ENCODE measurements at regions not wholly inside any gene's neighbourhood (a gene's known extent, or its start where the extent isn't known, plus 50 kb on each side); places are given as distances from the start of the nearest gene placed in this dataset.

- no peaks in the 10 kb centered on the region for H3K4me1 Mint-ChIP-seq (ENCODE audit: low read depth, unreplicated experiment)
- DNase-seq, result no peak
- H3K9me3 Mint-ChIP-seq (ENCODE audit: low read depth, unreplicated experiment), result no peaks in the 10 kb centered on the region
- CTCF ChIA-PET, result no interaction called here
- peaks cover 79% of the 10 kb centered on the region for H3K27me3 Mint-ChIP-seq (ENCODE audit: unreplicated experiment)
- no peak overlapping the region for H3K27ac Mint-ChIP-seq (ENCODE audit: unreplicated experiment)
- TF ChIP-seq CTCF (IDR thresholded peaks at IDR 0.05; ENCODE audit: unreplicated experiment), result no peak
- BruUV-seq (replicated peaks), result no TSS peak
- intact Hi-C loops (cut with micrococcal nuclease; ENCODE audit: unreplicated experiment), result no loop called here
- no peak overlapping the region for H3K4me3 Mint-ChIP-seq (ENCODE audit: low read depth, unreplicated experiment)
- no peaks in the 10 kb centered on the region for H3K36me3 Mint-ChIP-seq (ENCODE audit: insufficient read depth, unreplicated experiment)
Measured at GRCh38 chr22:22037740-22038139, 55.2 kb upstream of the TOP3B start.

GRCh38 chr22:22037229-22037628 is 54.6 kb upstream of the TOP3B start:
- H3K27me3 Mint-ChIP-seq (ENCODE audit: unreplicated experiment), result peaks cover 81% of the 10 kb centered on the region
- CTCF ChIA-PET, result no interaction called here
- intact Hi-C loops (cut with micrococcal nuclease; ENCODE audit: unreplicated experiment), result no loop called here
- DNase-seq, result no peak
- H3K4me1 Mint-ChIP-seq (ENCODE audit: low read depth, unreplicated experiment), result no peaks in the 10 kb centered on the region
- no peaks in the 10 kb centered on the region for H3K36me3 Mint-ChIP-seq (ENCODE audit: insufficient read depth, unreplicated experiment)
- no peak overlapping the region for H3K4me3 Mint-ChIP-seq (ENCODE audit: low read depth, unreplicated experiment)
- H3K9me3 Mint-ChIP-seq (ENCODE audit: low read depth, unreplicated experiment), result no peaks in the 10 kb centered on the region
- no peak overlapping the region for H3K27ac Mint-ChIP-seq (ENCODE audit: unreplicated experiment)
- no peak for TF ChIP-seq CTCF (IDR thresholded peaks at IDR 0.05; ENCODE audit: unreplicated experiment)
- BruUV-seq (replicated peaks), result no TSS peak

- Mint-ChIP-seq H3K4me1 (ENCODE audit: low read depth, unreplicated experiment) (no peaks in the 10 kb centered on the region), H3K4me3 (ENCODE audit: low read depth, unreplicated experiment) (no peak overlapping the region), H3K27me3 (ENCODE audit: unreplicated experiment) (peaks cover 81% of the 10 kb centered on the region), H3K36me3 (ENCODE audit: insufficient read depth, unreplicated experiment) (no peaks in the 10 kb centered on the region), H3K9me3 (ENCODE audit: low read depth, unreplicated experiment) (no peaks in the 10 kb centered on the region), H3K27ac (ENCODE audit: unreplicated experiment) (no peak overlapping the region)
- CTCF ChIA-PET, result no interaction called here
- TF ChIP-seq CTCF (IDR thresholded peaks at IDR 0.05; ENCODE audit: unreplicated experiment), result no peak
- BruUV-seq (replicated peaks), result no TSS peak
- intact Hi-C loops (cut with micrococcal nuclease; ENCODE audit: unreplicated experiment), result no loop called here
- no peak for DNase-seq
Measured at GRCh38 chr22:22036588-22036987, 54.0 kb upstream of the TOP3B start.

GRCh38 chr22:22035771-22036314 is 53.3 kb upstream of the TOP3B start:
- intact Hi-C loops (cut with micrococcal nuclease; ENCODE audit: unreplicated experiment), result no loop called here
- CTCF ChIA-PET, result no interaction called here
- no peaks in the 10 kb centered on the region for H3K9me3 Mint-ChIP-seq (ENCODE audit: low read depth, unreplicated experiment)
- no peaks in the 10 kb centered on the region for H3K36me3 Mint-ChIP-seq (ENCODE audit: insufficient read depth, unreplicated experiment)
- H3K27ac Mint-ChIP-seq (ENCODE audit: unreplicated experiment), result no peak overlapping the region
- DNase-seq, result no peak
- H3K27me3 Mint-ChIP-seq (ENCODE audit: unreplicated experiment), result peaks cover 83% of the 10 kb centered on the region
- no peak for TF ChIP-seq CTCF (IDR thresholded peaks at IDR 0.05; ENCODE audit: unreplicated experiment)
- H3K4me1 Mint-ChIP-seq (ENCODE audit: low read depth, unreplicated experiment), result no peaks in the 10 kb centered on the region
- H3K4me3 Mint-ChIP-seq (ENCODE audit: low read depth, unreplicated experiment), result no peak overlapping the region
- no TSS peak for BruUV-seq (replicated peaks)

Measured in Calu3 (cell line).